IMR-90 (cell line): ENCODE measurements at regions not wholly inside any gene's neighbourhood (a gene's known extent, or its start where the extent isn't known, plus 50 kb on each side); places are given as distances from the start of the nearest gene placed in this dataset.

Experiments
- CHD1 ChIP-seq: IDR thresholded peaks from 2 replicates; pipeline ENCODE4 v1.6.1; 2012; ENCODE audit warnings: low read depth, low read length, improper control_type of control experiment
- MAZ ChIP-seq: IDR thresholded peaks from 2 replicates; pipeline ENCODE4 v1.6.1; 2012; ENCODE audit warnings: low read depth, mild to moderate bottlenecking, low read length, improper control_type of control experiment, moderate library complexity, borderline replicate concordance
- NFE2L2 ChIP-seq: fragments of 150-350 bp; IDR thresholded peaks from 2 replicates; pipeline ENCODE4 v1.6.1; 2016; ENCODE audit warnings: low read depth, mild to moderate bottlenecking, low read length
- POLR2A ChIP-seq: IDR thresholded peaks from 2 replicates; pipeline ENCODE4 v1.6.1; 2012; ENCODE audit warnings: mild to moderate bottlenecking, low read depth, low read length
- RAD21 ChIP-seq: IDR thresholded peaks from 2 replicates; pipeline ENCODE4 v1.6.1; 2012; ENCODE audit warnings: low read length, improper control_type of control experiment
- RCOR1 ChIP-seq: IDR thresholded peaks from 2 replicates; pipeline ENCODE4 v1.6.1; 2012; ENCODE audit warnings: mild to moderate bottlenecking, low read length, improper control_type of control experiment; ENCODE audit not compliant: insufficient replicate concordance
- SMC3 ChIP-seq: fragments of 150-350 bp; IDR thresholded peaks from 2 replicates; pipeline ENCODE4 v1.6.1; 2016; ENCODE audit warnings: low read depth, mild to moderate bottlenecking, antibody characterized with exemption, low read length, moderate library complexity
- TF ChIP-seq, protein P1 (sequence below): conservative IDR thresholded peaks from 2 replicates; pipeline ENCODE4 v1.5.1; 2012; ENCODE audit warnings: mild to moderate bottlenecking, low read depth, low read length, improper control_type of control experiment

- TF ChIP-seq, protein P1, sequence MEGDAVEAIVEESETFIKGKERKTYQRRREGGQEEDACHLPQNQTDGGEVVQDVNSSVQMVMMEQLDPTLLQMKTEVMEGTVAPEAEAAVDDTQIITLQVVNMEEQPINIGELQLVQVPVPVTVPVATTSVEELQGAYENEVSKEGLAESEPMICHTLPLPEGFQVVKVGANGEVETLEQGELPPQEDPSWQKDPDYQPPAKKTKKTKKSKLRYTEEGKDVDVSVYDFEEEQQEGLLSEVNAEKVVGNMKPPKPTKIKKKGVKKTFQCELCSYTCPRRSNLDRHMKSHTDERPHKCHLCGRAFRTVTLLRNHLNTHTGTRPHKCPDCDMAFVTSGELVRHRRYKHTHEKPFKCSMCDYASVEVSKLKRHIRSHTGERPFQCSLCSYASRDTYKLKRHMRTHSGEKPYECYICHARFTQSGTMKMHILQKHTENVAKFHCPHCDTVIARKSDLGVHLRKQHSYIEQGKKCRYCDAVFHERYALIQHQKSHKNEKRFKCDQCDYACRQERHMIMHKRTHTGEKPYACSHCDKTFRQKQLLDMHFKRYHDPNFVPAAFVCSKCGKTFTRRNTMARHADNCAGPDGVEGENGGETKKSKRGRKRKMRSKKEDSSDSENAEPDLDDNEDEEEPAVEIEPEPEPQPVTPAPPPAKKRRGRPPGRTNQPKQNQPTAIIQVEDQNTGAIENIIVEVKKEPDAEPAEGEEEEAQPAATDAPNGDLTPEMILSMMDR: no peak
- TF ChIP-seq RAD21: no peak
- no peak for TF ChIP-seq POLR2A
- TF ChIP-seq RCOR1: no peak
- no peak for TF ChIP-seq MAZ
- no peak for TF ChIP-seq SMC3
- TF ChIP-seq NFE2L2: no peak
- TF ChIP-seq CHD1: no peak
Measured at GRCh38 chr2:75278314-75278713, 79.0 kb upstream of the TACR1 start.
